ENCODE measurements at regions not wholly inside any gene's neighbourhood (a gene's known extent, or its start where the extent isn't known, plus 50 kb on each side); places are given as distances from the start of the nearest gene placed in this dataset.

GRCh38 chr18:38116716-38117115 lies 551.1 kb upstream of the CELF4 start:
- H3K27ac ChIP-seq (ENCODE audit: insufficient read depth, low read depth, low read length) = no peak overlapping the region
- dilution Hi-C loops (cut with MboI; ENCODE audit: extremely low pct_ligation_motif_present, low sequenced_read_pairs) (no loop called here), intact Hi-C loops (cut with micrococcal nuclease) (no loop called here)
- CTCF ChIA-PET = no interaction called here
- no peaks in the 10 kb centered on the region for H3K27me3 ChIP-seq (ENCODE audit: control insufficient read depth in 2 of 2, insufficient read depth in 2 of 2, low read length in 2 of 2)
- H3K9me1 ChIP-seq (replicated peaks; ENCODE audit: control insufficient read depth, extremely low read depth, insufficient read depth, low read length) = no peaks in the 10 kb centered on the region
- H3K36me3 ChIP-seq (ENCODE audit: control insufficient read depth in 2 of 2, extremely low read depth in 1 of 2, insufficient read depth in 2 of 2, low read length in 2 of 2) = no peaks in the 10 kb centered on the region
- DNase-seq (ENCODE audit: low read depth, low spot score) (no peak), FAIRE-seq (no peak)
- no peak overlapping the region for H3K9ac ChIP-seq (replicated peaks; ENCODE audit: extremely low read depth, insufficient read depth, low read length)
- TF ChIP-seq POLR2A (IDR thresholded peaks at IDR 0.05; ENCODE audit: low read depth, low read length) (no peak), MAX (IDR thresholded peaks at IDR 0.05; ENCODE audit: insufficient read depth, insufficient read length) (no peak), GATA2 (IDR thresholded peaks at IDR 0.05; ENCODE audit: insufficient read depth, insufficient read length, low read depth, low read length) (no peak), MYC (IDR thresholded peaks at IDR 0.05; ENCODE audit: low read depth, low read length) (no peak), JUN (IDR thresholded peaks at IDR 0.05; ENCODE audit: borderline replicate concordance, insufficient read depth, insufficient read length, low read depth) (no peak), POLR2AphosphoS5 (IDR thresholded peaks at IDR 0.05; ENCODE audit: insufficient read depth, low read depth, low read length) (no peak), EZH2 (IDR thresholded peaks at IDR 0.05; ENCODE audit: borderline replicate concordance, low read depth, low read length, severe bottlenecking) (no peak), CTCF (IDR thresholded peaks at IDR 0.05; ENCODE audit: extremely low read depth in 1 of 2, insufficient read depth in 1 of 2, low read depth in 1 of 2, low read length in 2 of 2) (no peak), FOS (IDR thresholded peaks at IDR 0.05; ENCODE audit: borderline replicate concordance, insufficient read depth, low read length) (no peak)
- H2AFZ ChIP-seq (ENCODE audit: low read depth, low read length) = no peak overlapping the region
- BruUV-seq (replicated peaks) = no TSS peak
- no peaks in the 10 kb centered on the region for H3K79me2 ChIP-seq (ENCODE audit: control insufficient read depth, insufficient read depth, low read length)
- POLR2A ChIA-PET = no interaction called here
- no peaks in the 10 kb centered on the region for H4K20me1 ChIP-seq (replicated peaks; ENCODE audit: control insufficient read depth, extremely low read depth, insufficient read depth, low read length)
- H3K4me3 ChIP-seq (replicated peaks in 1 of 3; ENCODE audit: insufficient read depth in 1 of 3, low read depth in 1 of 3, low read length in 3 of 3) = no peak overlapping the region
- no peaks in the 10 kb centered on the region for H3K9me3 ChIP-seq (replicated peaks; ENCODE audit: control insufficient read depth, insufficient read depth, low read length)
- H3K4me2 ChIP-seq (ENCODE audit: insufficient read depth, low read length) = no peak overlapping the region
- H3K4me1 ChIP-seq (ENCODE audit: control insufficient read depth, extremely low read depth, insufficient read depth, low read length) = no peaks in the 10 kb centered on the region

Measured in endothelial cell of umbilical vein (primary cell).